Loucy (cell line): ENCODE measurements at regions not wholly inside any gene's neighbourhood (a gene's known extent, or its start where the extent isn't known, plus 50 kb on each side); places are given as distances from the start of the nearest gene placed in this dataset.

ENCODE experiments used
- H2AFZ ChIP-seq: fragments of 200-600 bp; sonication (generic); 2 replicates; pipeline ENCODE4 v1.6.0; 2016; ENCODE audit warnings: antibody characterized with exemption, mild to moderate bottlenecking, low read length, moderate library complexity
- H3F3A ChIP-seq: fragments of 200-600 bp; 2 replicates; pipeline ENCODE4 v1.6.0; 2016; ENCODE audit warnings: antibody characterized with exemption, low read depth, mild to moderate bottlenecking
- H3K27me3 ChIP-seq: fragments of 200-600 bp; sonication (generic); 2 replicates; pipeline ENCODE4 v1.6.1; 2014; ENCODE audit warnings: low read length, mild to moderate bottlenecking; ENCODE audit not compliant: insufficient read depth, poor library complexity, severe bottlenecking
- H3K36me3 ChIP-seq: fragments of 200-600 bp; sonication (generic); 2 replicates; pipeline ENCODE4 v1.6.1; 2016; ENCODE audit warnings: low read length; ENCODE audit not compliant: insufficient read depth
- H3K4me1 ChIP-seq: fragments of 200-600 bp; sonication (generic); 2 replicates; pipeline ENCODE4 v1.5.1; 2014; ENCODE audit warnings: low read length, mild to moderate bottlenecking; ENCODE audit not compliant: insufficient read depth, poor library complexity, severe bottlenecking
- H3K4me2 ChIP-seq: fragments of 200-600 bp; sonication (generic); 2 replicates; pipeline ENCODE4 v1.6.0; 2014; ENCODE audit warnings: antibody characterized with exemption, low read length, low read depth, mild to moderate bottlenecking; ENCODE audit not compliant: poor library complexity, severe bottlenecking
- H3K4me3 ChIP-seq: fragments of 200-600 bp; sonication (generic); 2 replicates; pipeline ENCODE4 v1.5.1; 2014; ENCODE audit warnings: low read length, mild to moderate bottlenecking, mixed read lengths; ENCODE audit not compliant: poor library complexity, severe bottlenecking
- H3K79me2 ChIP-seq: fragments of 200-600 bp; sonication (generic); 2 replicates; pipeline ENCODE4 v1.6.1; 2014; ENCODE audit warnings: low read length; ENCODE audit not compliant: insufficient read depth
- H3K9ac ChIP-seq: fragments of 200-600 bp; sonication (generic); 2 replicates; pipeline ENCODE4 v1.6.0; 2014; ENCODE audit warnings: mild to moderate bottlenecking, low read depth, low read length, moderate library complexity; ENCODE audit not compliant: poor library complexity, severe bottlenecking
- H3K9me2 ChIP-seq: fragments of 200-600 bp; sonication (generic); replicated peaks from 2 replicates; pipeline ENCODE4 v1.6.1; 2016; ENCODE audit warnings: low read depth, low read length, mixed read lengths
- H3K9me3 ChIP-seq: fragments of 200-600 bp; sonication (generic); 2 replicates; pipeline ENCODE4 v1.6.1; 2014; ENCODE audit warnings: mild to moderate bottlenecking, antibody characterized with exemption, low read length, low read depth; ENCODE audit not compliant: insufficient read depth
- H4K20me1 ChIP-seq: fragments of 200-600 bp; sonication (generic); 2 replicates; pipeline ENCODE4 v1.6.0; 2014; ENCODE audit warnings: antibody characterized with exemption, low read length, mild to moderate bottlenecking; ENCODE audit not compliant: insufficient read depth, poor library complexity, severe bottlenecking
- EZH2phosphoT487 ChIP-seq: fragments of 200-600 bp; IDR thresholded peaks from 2 replicates; pipeline ENCODE4 v1.6.1; 2018; ENCODE audit warnings: antibody characterized with exemption, mild to moderate bottlenecking, moderate library complexity, borderline replicate concordance
- TF ChIP-seq, protein P1 (sequence below): fragments of 200-600 bp; sonication (generic); conservative IDR thresholded peaks from 2 replicates; pipeline ENCODE4 v1.5.1; 2014; ENCODE audit warnings: mild to moderate bottlenecking, antibody characterized with exemption, low read length

DNA sequence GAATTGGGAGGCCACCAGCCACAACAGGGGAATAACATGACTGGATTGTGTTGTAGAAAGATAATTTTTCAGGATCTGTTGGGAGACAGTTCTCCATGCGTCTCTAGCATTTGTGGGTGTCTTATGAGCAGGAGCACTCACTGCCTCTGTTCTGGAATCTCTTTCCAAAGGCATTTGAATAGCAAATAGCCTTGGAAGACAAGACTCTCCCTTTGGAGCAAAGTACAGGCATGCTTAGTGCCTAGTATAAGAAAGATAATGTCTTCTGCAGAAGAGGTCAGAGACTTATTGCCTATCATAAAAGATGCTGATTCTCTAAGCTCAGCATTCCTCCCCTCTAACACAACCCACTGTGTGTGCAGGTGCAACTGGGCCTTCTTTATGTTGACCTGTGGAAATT is 58.3 kb downstream of the VCPKMT start:
- Histone ChIP-seq H3K9me2 (no peaks in the 10 kb centered on the region), H3K27me3 (no peaks in the 10 kb centered on the region), H3K4me2 (no peak overlapping the region), H3K36me3 (no peaks in the 10 kb centered on the region), H4K20me1 (no peaks in the 10 kb centered on the region), H3K9ac (no peak overlapping the region), H3K4me1 (peaks cover 30% of the 10 kb centered on the region), H2AFZ (no peak overlapping the region), H3F3A (no peaks in the 10 kb centered on the region), H3K4me3 (no peak overlapping the region), H3K79me2 (no peaks in the 10 kb centered on the region), H3K9me3 (no peaks in the 10 kb centered on the region)
- TF ChIP-seq, protein P1, sequence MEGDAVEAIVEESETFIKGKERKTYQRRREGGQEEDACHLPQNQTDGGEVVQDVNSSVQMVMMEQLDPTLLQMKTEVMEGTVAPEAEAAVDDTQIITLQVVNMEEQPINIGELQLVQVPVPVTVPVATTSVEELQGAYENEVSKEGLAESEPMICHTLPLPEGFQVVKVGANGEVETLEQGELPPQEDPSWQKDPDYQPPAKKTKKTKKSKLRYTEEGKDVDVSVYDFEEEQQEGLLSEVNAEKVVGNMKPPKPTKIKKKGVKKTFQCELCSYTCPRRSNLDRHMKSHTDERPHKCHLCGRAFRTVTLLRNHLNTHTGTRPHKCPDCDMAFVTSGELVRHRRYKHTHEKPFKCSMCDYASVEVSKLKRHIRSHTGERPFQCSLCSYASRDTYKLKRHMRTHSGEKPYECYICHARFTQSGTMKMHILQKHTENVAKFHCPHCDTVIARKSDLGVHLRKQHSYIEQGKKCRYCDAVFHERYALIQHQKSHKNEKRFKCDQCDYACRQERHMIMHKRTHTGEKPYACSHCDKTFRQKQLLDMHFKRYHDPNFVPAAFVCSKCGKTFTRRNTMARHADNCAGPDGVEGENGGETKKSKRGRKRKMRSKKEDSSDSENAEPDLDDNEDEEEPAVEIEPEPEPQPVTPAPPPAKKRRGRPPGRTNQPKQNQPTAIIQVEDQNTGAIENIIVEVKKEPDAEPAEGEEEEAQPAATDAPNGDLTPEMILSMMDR = no peak
- TF ChIP-seq EZH2phosphoT487 = no peak
